Kidney (tissue), 13 donors: ENCODE measurements at regions not wholly inside any gene's neighbourhood (a gene's known extent, or its start where the extent isn't known, plus 50 kb on each side); places are given as distances from the start of the nearest gene placed in this dataset.
A peak's percentile ranks its signal among the peaks of the same experiment; 100 is the strongest.

Source experiments
- DNase-seq, 5 donors: peaks; one replicate each; pipeline ENCODE4 v3.0.0-alpha.2; 2013 to 2020
- FAIRE-seq: peaks from 2 replicates; lab custom pipeline; 2012; peaks lifted over from hg19 to GRCh38; lab: Jason Lieb, UNC
- H3K27ac ChIP-seq, 2 donors: one replicate each; pipeline ENCODE4 v1.7.0; 2013; ENCODE audit warnings: low read depth in 2 of 2, low read length in 2 of 2, inconsistent platforms in 1 of 2
- H3K27me3 ChIP-seq: one replicate; pipeline ENCODE4 v1.7.1; 2013; ENCODE audit warnings: low read length, inconsistent platforms; ENCODE audit not compliant: control insufficient read depth, insufficient read depth
- H3K36me3 ChIP-seq, 3 donors: one replicate each; pipeline versions ENCODE4 v1.7.0 to v1.7.1; 2013; ENCODE audit warnings: low read length in 3 of 3, control low read depth in 1 of 3, inconsistent platforms in 1 of 3; ENCODE audit not compliant: insufficient read depth in 3 of 3, control insufficient read depth in 2 of 3
- H3K4me1 ChIP-seq, 3 donors: one replicate each; pipeline versions ENCODE4 v1.7.0 to v1.7.1; 2013; ENCODE audit warnings: low read length in 3 of 3, inconsistent platforms in 1 of 3, low read depth in 1 of 3; ENCODE audit not compliant: control insufficient read depth in 2 of 3, insufficient read depth in 2 of 3
- H3K4me3 ChIP-seq, 3 donors: one replicate each; pipeline versions ENCODE4 v1.7.0 to v1.8.1; 2013; ENCODE audit warnings: low read length in 3 of 3, control low read depth in 1 of 3, inconsistent platforms in 1 of 3
- H3K9ac ChIP-seq, 3 donors: one replicate each; pipeline versions ENCODE4 v1.7.0 to v1.7.1; 2013; ENCODE audit warnings: low read length in 3 of 3, control low read depth in 1 of 3, inconsistent platforms in 1 of 3
- H3K9me3 ChIP-seq, 3 donors: one replicate each; pipeline versions ENCODE4 v1.7.0 to v1.7.1; 2013; ENCODE audit warnings: low read length in 3 of 3, control low read depth in 1 of 3, inconsistent platforms in 1 of 3; ENCODE audit not compliant: control insufficient read depth in 2 of 3, insufficient read depth in 1 of 3
- intact Hi-C: fragments of 100-400 bp; cut with DNase I; formaldehyde crosslinking; loops from one replicate; pipeline ENCODE4 v1.11.1; 2022
- TF ChIP-seq, protein P1 (sequence below): IDR thresholded peaks from 3 replicates; pipeline ENCODE4 v1.5.1; 2012; ENCODE audit warnings: mild to moderate bottlenecking, moderate library complexity, borderline replicate concordance; ENCODE audit not compliant: insufficient read depth; ENCODE audit errors: extremely low read depth
- donor health status: control.
- donor health status: control.
- donor health status: control.
- donor health status: control.
- donor health status: control.
- donor health status: DM: yes; HTN: yes; CAD: no.
- donor health status: Normal renal cell carcinoma (clear cell type).

- FAIRE-seq = no peak
- Histone ChIP-seq H3K4me3 (no peak overlapping the region), H3K27me3 (no peaks in the 10 kb centered on the region), H3K4me1 (no peaks in the 10 kb centered on the region), H3K27ac (no peak overlapping the region), H3K9ac (no peak overlapping the region), H3K9me3 (no peaks in the 10 kb centered on the region), H3K36me3 (no peaks in the 10 kb centered on the region)
- TF ChIP-seq, protein P1, sequence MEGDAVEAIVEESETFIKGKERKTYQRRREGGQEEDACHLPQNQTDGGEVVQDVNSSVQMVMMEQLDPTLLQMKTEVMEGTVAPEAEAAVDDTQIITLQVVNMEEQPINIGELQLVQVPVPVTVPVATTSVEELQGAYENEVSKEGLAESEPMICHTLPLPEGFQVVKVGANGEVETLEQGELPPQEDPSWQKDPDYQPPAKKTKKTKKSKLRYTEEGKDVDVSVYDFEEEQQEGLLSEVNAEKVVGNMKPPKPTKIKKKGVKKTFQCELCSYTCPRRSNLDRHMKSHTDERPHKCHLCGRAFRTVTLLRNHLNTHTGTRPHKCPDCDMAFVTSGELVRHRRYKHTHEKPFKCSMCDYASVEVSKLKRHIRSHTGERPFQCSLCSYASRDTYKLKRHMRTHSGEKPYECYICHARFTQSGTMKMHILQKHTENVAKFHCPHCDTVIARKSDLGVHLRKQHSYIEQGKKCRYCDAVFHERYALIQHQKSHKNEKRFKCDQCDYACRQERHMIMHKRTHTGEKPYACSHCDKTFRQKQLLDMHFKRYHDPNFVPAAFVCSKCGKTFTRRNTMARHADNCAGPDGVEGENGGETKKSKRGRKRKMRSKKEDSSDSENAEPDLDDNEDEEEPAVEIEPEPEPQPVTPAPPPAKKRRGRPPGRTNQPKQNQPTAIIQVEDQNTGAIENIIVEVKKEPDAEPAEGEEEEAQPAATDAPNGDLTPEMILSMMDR = no peak
- peak in 1 of 5 donors; percentile 17 for DNase-seq
- intact Hi-C loops = no loop called here
These were observed 108.7 kb upstream of the LY86 start for GRCh38 chr6:6479785-6480184.

DNA sequence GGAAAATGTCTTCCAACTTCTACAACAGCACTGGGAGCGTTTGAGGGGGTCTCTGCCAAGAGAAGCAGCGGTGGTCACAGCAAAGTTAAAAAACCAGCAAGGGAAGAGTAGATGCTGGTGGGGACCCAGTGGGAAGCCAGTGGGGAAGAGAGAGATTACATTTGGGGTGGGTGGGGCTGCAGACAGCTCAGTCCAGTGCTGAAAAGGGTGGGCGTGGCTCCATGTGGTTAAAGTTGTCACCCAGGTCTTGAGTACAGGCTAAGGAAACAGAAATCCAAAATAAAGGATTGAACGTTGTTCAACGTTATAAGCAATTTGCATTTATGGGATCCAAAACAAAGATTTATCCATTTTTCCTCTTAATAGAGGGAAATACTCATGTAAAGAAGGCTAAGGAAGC is 106.3 kb upstream of the LY86 start:
- Histone ChIP-seq H3K9me3 (no peaks in the 10 kb centered on the region), H3K27ac (no peak overlapping the region), H3K9ac (no peak overlapping the region), H3K4me1 (no peaks in the 10 kb centered on the region), H3K4me3 (no peak overlapping the region), H3K27me3 (no peaks in the 10 kb centered on the region), H3K36me3 (no peaks in the 10 kb centered on the region)
- FAIRE-seq (no peak), DNase-seq (no peak)
- intact Hi-C loops = no loop called here
- TF ChIP-seq, protein P1 = no peak

- no peaks in the 10 kb centered on the region for H3K27me3 ChIP-seq
- H3K4me1 ChIP-seq = no peaks in the 10 kb centered on the region
- intact Hi-C loops = no loop called here
- H3K36me3 ChIP-seq = no peaks in the 10 kb centered on the region
- FAIRE-seq (no peak), DNase-seq (no peak)
- no peak overlapping the region for H3K4me3 ChIP-seq
- no peaks in the 10 kb centered on the region for H3K9me3 ChIP-seq
- TF ChIP-seq, protein P1 = no peak
- no peak overlapping the region for H3K27ac ChIP-seq
- no peak overlapping the region for H3K9ac ChIP-seq
These were observed 105.4 kb upstream of the LY86 start for GRCh38 chr6:6483168-6483567.

DNA sequence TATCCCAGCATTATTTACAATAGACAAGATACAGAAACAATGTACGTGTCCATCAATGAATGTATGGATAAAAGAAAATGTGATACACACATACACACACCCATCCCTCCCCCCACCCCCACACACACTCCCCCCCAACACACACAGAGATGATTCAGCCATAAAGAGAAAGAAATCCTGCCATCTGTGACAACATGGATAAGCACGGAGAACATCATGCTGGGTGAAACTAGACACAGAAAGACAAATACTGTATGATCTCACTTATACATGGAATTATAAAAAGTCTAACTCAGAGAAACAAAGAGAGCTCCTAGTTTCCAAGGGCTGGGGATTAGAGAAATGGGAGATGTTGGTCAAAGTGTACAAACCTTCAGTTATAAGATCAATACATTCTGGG is 104.8 kb upstream of the LY86 start:
- no peak for FAIRE-seq
- no peak overlapping the region for H3K9ac ChIP-seq
- no peaks in the 10 kb centered on the region for H3K27me3 ChIP-seq
- no peak overlapping the region for H3K4me3 ChIP-seq
- H3K27ac ChIP-seq = no peak overlapping the region
- intact Hi-C loops = no loop called here
- H3K9me3 ChIP-seq = no peaks in the 10 kb centered on the region
- no peak for DNase-seq
- no peaks in the 10 kb centered on the region for H3K36me3 ChIP-seq
- TF ChIP-seq, protein P1 = no peak
- H3K4me1 ChIP-seq = no peaks in the 10 kb centered on the region
